ENCODE measurements at regions not wholly inside any gene's neighbourhood (a gene's known extent, or its start where the extent isn't known, plus 50 kb on each side); places are given as distances from the start of the nearest gene placed in this dataset.
"Not testable (repeated sequence)": the region's sequence is repeated elsewhere in the genome, so short reads cannot be mapped to it uniquely, and the experiment has no call there.

DNA sequence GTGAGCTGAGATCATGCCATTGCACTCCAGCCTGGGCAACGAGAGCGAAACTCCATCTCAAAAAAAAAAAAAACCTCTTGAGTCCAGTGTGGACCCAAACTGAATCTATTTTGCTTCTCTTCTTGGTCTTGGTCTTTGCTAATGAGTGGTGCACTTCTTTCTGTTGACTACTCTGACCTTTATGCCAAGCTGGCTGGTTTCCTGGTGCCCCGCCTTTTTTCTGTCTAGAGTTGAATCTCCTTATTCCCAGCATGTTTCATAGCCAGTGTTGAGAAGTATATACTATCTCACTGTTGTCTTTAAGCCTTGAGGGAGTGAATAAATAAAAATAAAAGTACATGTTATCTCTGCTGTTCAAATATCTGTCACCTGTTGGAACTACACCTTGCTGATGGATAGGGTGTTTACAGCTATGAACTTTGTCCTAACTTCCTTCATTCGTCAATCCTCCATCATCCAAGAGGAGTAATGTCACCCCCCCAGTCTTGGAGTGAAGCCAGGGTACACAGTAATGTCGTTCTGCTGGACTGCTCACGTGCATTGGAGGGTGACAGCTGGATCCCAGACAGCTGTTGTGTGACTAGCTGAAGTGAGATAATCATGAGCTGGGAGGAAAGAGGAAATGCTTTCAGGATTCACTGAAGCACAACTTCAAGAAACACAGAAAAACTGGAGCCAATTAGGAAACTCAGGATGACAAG, 99.3 kb upstream of the PRKG2 start:
- no peaks in the 10 kb centered on the region for H3K27me3 Mint-ChIP-seq (ENCODE audit: low read depth)
- peaks cover 11% of the 10 kb centered on the region for H3K4me1 Mint-ChIP-seq
- peak overlapping the region; percentile 81 to 89 (median 83) for H3K27ac Mint-ChIP-seq
- peak overlapping the region in 1 of 3 experiments; percentile 21 for H3K4me3 Mint-ChIP-seq
- TF ChIP-seq CTCF (IDR thresholded peaks at IDR 0.05; ENCODE audit: unreplicated experiment in 3 of 3) = no peak
- H3K9me3 Mint-ChIP-seq = peaks cover 3% of the 10 kb centered on the region
- no peaks in the 10 kb centered on the region for H3K36me3 Mint-ChIP-seq (ENCODE audit: low read depth)

DNA sequence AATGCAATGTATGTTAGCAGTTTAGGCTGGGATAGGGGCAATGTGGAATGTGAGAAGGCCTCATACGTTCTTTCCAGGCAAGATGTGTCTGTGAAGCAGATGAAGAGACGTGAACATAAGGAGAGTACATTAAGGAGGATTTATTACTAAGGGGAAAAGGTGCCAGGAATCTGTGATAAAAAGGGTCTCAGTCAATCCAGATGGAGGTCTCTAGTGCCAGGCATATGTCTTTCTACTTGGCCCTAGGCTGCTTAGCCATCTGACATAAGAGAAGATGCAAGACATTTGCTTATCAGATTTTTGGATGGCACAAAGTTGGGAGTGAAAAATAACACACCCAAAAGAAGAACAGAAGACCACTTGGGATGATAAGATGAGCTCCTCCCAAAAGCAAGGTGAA, 93.0 kb upstream of the PRKG2 start:
- H3K27ac Mint-ChIP-seq = no peak overlapping the region
- TF ChIP-seq CTCF (IDR thresholded peaks at IDR 0.05; ENCODE audit: unreplicated experiment in 3 of 3) = no peak
- H3K27me3 Mint-ChIP-seq (ENCODE audit: low read depth) = no peaks in the 10 kb centered on the region
- peaks cover 3% of the 10 kb centered on the region for H3K9me3 Mint-ChIP-seq
- no peaks in the 10 kb centered on the region for H3K4me1 Mint-ChIP-seq
- H3K4me3 Mint-ChIP-seq = no peak overlapping the region
- H3K36me3 Mint-ChIP-seq (ENCODE audit: low read depth) = no peaks in the 10 kb centered on the region

GRCh38 chr4:81304871-81305270, 89.8 kb upstream of the PRKG2 start:
- Mint-ChIP-seq H3K9me3 (no peaks in the 10 kb centered on the region), H3K36me3 (ENCODE audit: low read depth) (no peaks in the 10 kb centered on the region), H3K4me1 (no peaks in the 10 kb centered on the region), H3K4me3 (no peak overlapping the region), H3K27me3 (ENCODE audit: low read depth) (no peaks in the 10 kb centered on the region), H3K27ac (no peak overlapping the region)
- no peak for TF ChIP-seq CTCF (IDR thresholded peaks at IDR 0.05; ENCODE audit: unreplicated experiment in 3 of 3)

GRCh38 chr4:81300352-81300751, 85.3 kb upstream of the PRKG2 start:
- not testable (repeated sequence) for H3K27ac Mint-ChIP-seq; H3K4me1 Mint-ChIP-seq; H3K36me3 Mint-ChIP-seq (ENCODE audit: low read depth); H3K4me3 Mint-ChIP-seq
- H3K9me3 Mint-ChIP-seq = peaks cover 18% of the 10 kb centered on the region
- H3K27me3 Mint-ChIP-seq (ENCODE audit: low read depth) = peaks cover 14% of the 10 kb centered on the region

- Mint-ChIP-seq H3K4me1 (peaks cover 8% of the 10 kb centered on the region), H3K36me3 (ENCODE audit: low read depth) (no peaks in the 10 kb centered on the region), H3K27me3 (ENCODE audit: low read depth) (peaks cover 4% of the 10 kb centered on the region), H3K4me3 (no peak overlapping the region), H3K27ac (peak overlapping the region in 2 of 3 experiments; percentile 70 to 81), H3K9me3 (no peaks in the 10 kb centered on the region)
- no peak for TF ChIP-seq CTCF (IDR thresholded peaks at IDR 0.05; ENCODE audit: unreplicated experiment in 3 of 3)
Observed at GRCh38 chr4:81290813-81291212, 75.8 kb upstream of the PRKG2 start.

DNA sequence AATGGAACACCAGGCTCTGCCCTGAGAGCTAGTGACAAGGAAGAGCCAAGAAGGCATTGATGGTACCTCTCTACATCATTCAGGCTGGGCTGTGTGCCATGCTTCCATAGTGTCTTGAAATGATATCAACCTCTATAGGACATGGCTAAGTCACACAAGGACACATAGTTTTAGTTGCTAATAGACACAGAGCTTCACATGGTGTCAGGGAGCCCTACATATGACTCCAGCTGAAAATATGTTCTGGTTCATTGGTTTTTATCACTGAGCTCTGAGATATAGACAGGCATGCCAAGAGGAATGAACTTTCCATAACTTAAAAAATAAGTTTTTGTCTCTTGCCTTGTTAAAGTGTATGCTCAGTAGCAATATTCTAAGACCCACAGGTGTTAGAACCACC, 72.1 kb upstream of the PRKG2 start:
- Mint-ChIP-seq H3K4me1 (peaks cover 8% of the 10 kb centered on the region), H3K4me3 (no peak overlapping the region), H3K27ac (no peak overlapping the region), H3K27me3 (ENCODE audit: low read depth) (peaks cover 9% of the 10 kb centered on the region), H3K9me3 (no peaks in the 10 kb centered on the region), H3K36me3 (ENCODE audit: low read depth) (no peaks in the 10 kb centered on the region)
- no peak for TF ChIP-seq CTCF (IDR thresholded peaks at IDR 0.05; ENCODE audit: unreplicated experiment in 3 of 3)

Measured in nephron (organoid).